ENCODE measurements at regions not wholly inside any gene's neighbourhood (a gene's known extent, or its start where the extent isn't known, plus 50 kb on each side); places are given as distances from the start of the nearest gene placed in this dataset.

GRCh38 chr2:76613330-76613729 lies 902.6 kb upstream of the GCFC2 start:
- TF ChIP-seq CTCF (IDR thresholded peaks at IDR 0.05), result no peak
- no peak for TF ChIP-seq EP300 (IDR thresholded peaks at IDR 0.05; ENCODE audit: borderline replicate concordance in 1 of 2, low read depth in 1 of 2, low read length in 1 of 2)
- no peak for TF ChIP-seq RAD21 (IDR thresholded peaks at IDR 0.05; ENCODE audit: low read length)
- no peak for TF ChIP-seq POLR2AphosphoS5 (IDR thresholded peaks at IDR 0.05; ENCODE audit: low read depth, low read length)
- TF ChIP-seq, protein P1, sequence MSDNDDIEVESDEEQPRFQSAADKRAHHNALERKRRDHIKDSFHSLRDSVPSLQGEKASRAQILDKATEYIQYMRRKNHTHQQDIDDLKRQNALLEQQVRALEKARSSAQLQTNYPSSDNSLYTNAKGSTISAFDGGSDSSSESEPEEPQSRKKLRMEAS (IDR thresholded peaks at IDR 0.05; ENCODE audit: low read depth), result no peak
- TF ChIP-seq RFX5 (IDR thresholded peaks at IDR 0.05; ENCODE audit: low read length), result no peak
